PC-3 (cell line): ENCODE measurements at regions not wholly inside any gene's neighbourhood (a gene's known extent, or its start where the extent isn't known, plus 50 kb on each side); places are given as distances from the start of the nearest gene placed in this dataset.

Experiments used
- ATAC-seq: fragments of 200-7000 bp; cut with Tn5 transposase; 2 replicates; pipeline ENCODE4 v1.9.1; 2020; ENCODE audit warnings: mild to moderate bottlenecking, moderate library complexity
- BruUV-seq: library from RNA; stranded (reverse); fragments of 400-500 nt; replicated peaks from 2 replicates; lab custom pipeline; 2021; lab: Mats Ljungman, UMichigan
- CTCF ChIA-PET: fragments of 300-600 bp; sonication (Branson Sonifier 250); formaldehyde crosslinking; loops from one replicate; lab custom pipeline; 2022; ENCODE audit warnings: antibody characterized with exemption; lab: Charles Lee
- POLR2A ChIA-PET: fragments of 300-600 bp; sonication (Branson Sonifier 250); formaldehyde crosslinking; loops from one replicate; lab custom pipeline; 2022; ENCODE audit warnings: antibody characterized with exemption; ENCODE audit not compliant: unreplicated experiment; lab: Charles Lee
- DNase-seq: peaks from one replicate; pipeline ENCODE4 v3.0.0-alpha.2; 2015
- H2AFZ ChIP-seq: fragments of 300-600 bp; sonication (generic); 2 replicates; pipeline ENCODE4 v1.6.0; 2016; ENCODE audit warnings: antibody characterized with exemption, low read length
- H3F3A ChIP-seq: fragments of 300-600 bp; sonication (generic); one replicate; pipeline ENCODE4 v1.6.0; 2017; ENCODE audit warnings: antibody characterized with exemption, low read length, control low read depth, mild to moderate bottlenecking; ENCODE audit not compliant: unreplicated experiment
- H3K27ac ChIP-seq: fragments of 300-600 bp; sonication (generic); 2 replicates; pipeline ENCODE4 v1.5.1; 2016; ENCODE audit warnings: mild to moderate bottlenecking, low read length
- H3K27me3 ChIP-seq: fragments of 300-600 bp; sonication (generic); 2 replicates; pipeline ENCODE4 v1.6.1; 2016; ENCODE audit warnings: low read length, mixed read lengths
- H3K36me3 ChIP-seq: fragments of 300-600 bp; sonication (generic); 2 replicates; pipeline ENCODE4 v1.6.1; 2016; ENCODE audit warnings: low read depth, mixed run types, low read length, mixed read lengths
- H3K4me1 ChIP-seq: fragments of 300-600 bp; sonication (generic); 2 replicates; pipeline ENCODE4 v1.5.1; 2016; ENCODE audit warnings: low read length; ENCODE audit not compliant: insufficient read depth
- H3K4me2 ChIP-seq: fragments of 300-600 bp; sonication (generic); 2 replicates; pipeline ENCODE4 v1.6.0; 2016; ENCODE audit warnings: low read length
- H3K4me3 ChIP-seq: fragments of 300-600 bp; sonication (generic); 2 replicates; pipeline ENCODE4 v1.5.1; 2016; ENCODE audit warnings: mild to moderate bottlenecking, low read length, mixed read lengths
- H3K79me2 ChIP-seq: fragments of 300-600 bp; sonication (generic); 2 replicates; pipeline ENCODE4 v1.6.1; 2017; ENCODE audit warnings: low read length, mixed read lengths
- H3K9ac ChIP-seq: fragments of 300-600 bp; sonication (generic); 2 replicates; pipeline ENCODE4 v1.6.0; 2016; ENCODE audit warnings: mild to moderate bottlenecking, low read length
- H3K9me2 ChIP-seq: fragments of 300-600 bp; sonication (generic); replicated peaks from 2 replicates; pipeline ENCODE4 v1.6.1; 2016; ENCODE audit warnings: mixed run types, low read length, mixed read lengths
- H3K9me3 ChIP-seq: fragments of 300-600 bp; sonication (generic); 2 replicates; pipeline ENCODE4 v1.6.1; 2016; ENCODE audit warnings: low read length, mixed read lengths
- H4K20me1 ChIP-seq: fragments of 300-600 bp; sonication (generic); 2 replicates; pipeline ENCODE4 v1.6.1; 2016; ENCODE audit warnings: low read length, mixed read lengths
- EZH2 ChIP-seq: fragments of 300-600 bp; sonication (generic); IDR thresholded peaks from one replicate; pipeline ENCODE4 v1.6.1; 2017; ENCODE audit warnings: antibody characterized with exemption, mild to moderate bottlenecking, low read length; ENCODE audit not compliant: unreplicated experiment
- EZH2phosphoT487 ChIP-seq: fragments of 300-600 bp; sonication (generic); IDR thresholded peaks from 2 replicates; pipeline ENCODE4 v1.6.1; 2018; ENCODE audit warnings: mild to moderate bottlenecking, antibody characterized with exemption, low read length, borderline replicate concordance
- intact Hi-C: fragments of 100-400 bp; cut with micrococcal nuclease; formaldehyde crosslinking; loops from 2 replicates; pipeline ENCODE4 v1.9.0; 2023
- TF ChIP-seq, protein P1 (sequence below): fragments of 300-600 bp; sonication (generic); conservative IDR thresholded peaks from 2 replicates; pipeline ENCODE4 v1.5.1; 2017; ENCODE audit warnings: antibody characterized with exemption, low read depth, mild to moderate bottlenecking, low read length

DNA sequence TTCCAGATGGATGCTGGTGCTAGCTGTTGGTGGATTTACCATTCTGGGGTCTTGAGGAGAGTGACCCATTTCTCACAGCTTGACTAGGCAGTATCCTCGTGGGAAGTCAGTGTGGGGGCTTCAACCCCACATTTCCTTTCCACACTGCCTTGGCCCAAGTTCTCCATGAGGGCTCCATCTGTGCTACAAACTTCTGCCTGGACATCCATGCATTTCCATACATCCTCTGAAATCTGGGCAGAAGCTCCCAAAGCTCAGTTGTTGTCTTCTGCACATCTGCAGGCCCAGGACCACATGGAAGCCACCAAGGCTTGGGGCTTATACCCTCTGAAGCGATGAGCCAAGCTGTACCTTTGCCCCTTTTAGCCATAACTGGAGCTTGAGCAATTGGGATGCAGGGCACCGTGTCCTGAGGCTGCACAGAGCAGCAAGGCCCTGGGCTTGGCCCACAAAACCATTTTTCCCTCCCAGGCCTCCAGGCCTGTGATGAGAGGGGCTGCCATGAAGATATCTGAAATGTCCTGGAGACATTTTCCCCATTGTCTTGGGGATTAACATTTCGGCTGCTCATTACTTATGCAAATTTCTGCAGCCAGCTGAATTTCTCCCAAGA is 248.7 kb upstream of the ANKRD50 start:
- ChIA-PET CTCF (no interaction called here), POLR2A (no interaction called here)
- Histone ChIP-seq H3K79me2 (no peaks in the 10 kb centered on the region), H3K9ac (no peak overlapping the region), H3K27me3 (no peaks in the 10 kb centered on the region), H4K20me1 (no peaks in the 10 kb centered on the region), H3K4me3 (no peak overlapping the region), H3K9me3 (peaks cover 7% of the 10 kb centered on the region; the same call in 1 of the 2 replicates), H3K27ac (no peak overlapping the region), H3K4me2 (no peak overlapping the region), H3F3A (no peaks in the 10 kb centered on the region), H3K36me3 (no peaks in the 10 kb centered on the region), H3K9me2 (no peaks in the 10 kb centered on the region), H3K4me1 (no peaks in the 10 kb centered on the region), H2AFZ (no peak overlapping the region)
- intact Hi-C loops, result no loop called here
- no peak for DNase-seq
- TF ChIP-seq, protein P1, sequence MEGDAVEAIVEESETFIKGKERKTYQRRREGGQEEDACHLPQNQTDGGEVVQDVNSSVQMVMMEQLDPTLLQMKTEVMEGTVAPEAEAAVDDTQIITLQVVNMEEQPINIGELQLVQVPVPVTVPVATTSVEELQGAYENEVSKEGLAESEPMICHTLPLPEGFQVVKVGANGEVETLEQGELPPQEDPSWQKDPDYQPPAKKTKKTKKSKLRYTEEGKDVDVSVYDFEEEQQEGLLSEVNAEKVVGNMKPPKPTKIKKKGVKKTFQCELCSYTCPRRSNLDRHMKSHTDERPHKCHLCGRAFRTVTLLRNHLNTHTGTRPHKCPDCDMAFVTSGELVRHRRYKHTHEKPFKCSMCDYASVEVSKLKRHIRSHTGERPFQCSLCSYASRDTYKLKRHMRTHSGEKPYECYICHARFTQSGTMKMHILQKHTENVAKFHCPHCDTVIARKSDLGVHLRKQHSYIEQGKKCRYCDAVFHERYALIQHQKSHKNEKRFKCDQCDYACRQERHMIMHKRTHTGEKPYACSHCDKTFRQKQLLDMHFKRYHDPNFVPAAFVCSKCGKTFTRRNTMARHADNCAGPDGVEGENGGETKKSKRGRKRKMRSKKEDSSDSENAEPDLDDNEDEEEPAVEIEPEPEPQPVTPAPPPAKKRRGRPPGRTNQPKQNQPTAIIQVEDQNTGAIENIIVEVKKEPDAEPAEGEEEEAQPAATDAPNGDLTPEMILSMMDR, result no peak
- no peak for TF ChIP-seq EZH2
- no peak for TF ChIP-seq EZH2phosphoT487
- ATAC-seq, result no peak
- BruUV-seq, result no TSS peak

DNA sequence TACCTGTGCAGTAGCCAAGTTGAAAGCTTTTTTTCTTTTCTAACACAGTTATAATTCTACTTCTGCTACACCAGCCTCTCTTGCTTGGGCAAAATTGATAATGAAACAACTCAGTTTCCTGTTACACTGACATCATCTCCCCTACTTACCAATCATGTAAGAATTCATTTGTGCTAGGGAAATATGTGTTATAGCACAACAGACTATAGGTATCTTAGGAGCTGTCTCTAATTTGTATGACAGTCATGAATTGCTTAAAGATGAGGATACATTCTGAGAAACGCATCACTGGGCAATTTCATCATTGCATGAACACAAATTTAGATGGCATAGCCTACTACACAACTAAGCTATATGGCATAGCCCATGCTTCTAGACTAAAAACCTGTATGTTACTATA is 246.3 kb upstream of the ANKRD50 start:
- Histone ChIP-seq H2AFZ (no peak overlapping the region), H4K20me1 (no peaks in the 10 kb centered on the region), H3K9ac (no peak overlapping the region), H3K9me3 (peaks cover 7% of the 10 kb centered on the region; the same call in 1 of the 2 replicates), H3K27ac (no peak overlapping the region), H3K9me2 (no peaks in the 10 kb centered on the region), H3K79me2 (no peaks in the 10 kb centered on the region), H3K4me1 (no peaks in the 10 kb centered on the region), H3K4me2 (no peak overlapping the region), H3K27me3 (no peaks in the 10 kb centered on the region), H3F3A (no peaks in the 10 kb centered on the region), H3K4me3 (no peak overlapping the region), H3K36me3 (no peaks in the 10 kb centered on the region)
- ChIA-PET CTCF (no interaction called here), POLR2A (no interaction called here)
- no peak for ATAC-seq
- no TSS peak for BruUV-seq
- intact Hi-C loops, result no loop called here
- no peak for DNase-seq
- no peak for TF ChIP-seq EZH2
- TF ChIP-seq, protein P1, result no peak
- no peak for TF ChIP-seq EZH2phosphoT487

DNA sequence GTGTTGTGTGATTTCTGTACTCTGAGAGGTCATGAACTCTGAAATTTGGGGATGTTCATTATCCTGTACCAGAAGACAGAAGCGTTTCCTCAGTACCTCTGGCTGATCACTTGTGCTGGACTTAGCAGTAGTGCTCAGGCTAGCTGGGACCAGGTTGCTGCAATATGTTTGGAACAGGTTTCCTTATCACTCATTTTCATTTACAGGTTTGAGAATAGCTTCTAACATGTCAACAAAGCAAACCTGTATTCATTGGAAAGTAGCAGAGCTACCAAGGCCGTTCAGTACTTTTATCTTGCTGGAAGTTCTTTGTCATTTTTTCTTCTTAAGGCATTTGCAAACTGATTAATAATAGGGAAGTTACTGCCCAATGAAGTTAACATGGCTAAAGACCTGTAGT is 242.9 kb upstream of the ANKRD50 start:
- H3K9me3 ChIP-seq, result no peaks in the 10 kb centered on the region
- POLR2A ChIA-PET, result no interaction called here
- BruUV-seq, result no TSS peak
- H3K27me3 ChIP-seq, result no peaks in the 10 kb centered on the region
- no peak overlapping the region for H3K9ac ChIP-seq
- H2AFZ ChIP-seq, result no peak overlapping the region
- no peaks in the 10 kb centered on the region for H3K9me2 ChIP-seq
- no peak for ATAC-seq
- intact Hi-C loops, result no loop called here
- TF ChIP-seq, protein P1, result no peak
- no peak for TF ChIP-seq EZH2
- no peak for TF ChIP-seq EZH2phosphoT487
- no peaks in the 10 kb centered on the region for H4K20me1 ChIP-seq
- no peaks in the 10 kb centered on the region for H3K79me2 ChIP-seq
- H3K4me2 ChIP-seq, result no peak overlapping the region
- H3K4me1 ChIP-seq, result peaks cover 11% of the 10 kb centered on the region
- no peak overlapping the region for H3K27ac ChIP-seq
- no peak for DNase-seq
- no peak overlapping the region for H3K4me3 ChIP-seq
- H3F3A ChIP-seq, result no peaks in the 10 kb centered on the region
- no peaks in the 10 kb centered on the region for H3K36me3 ChIP-seq
- CTCF ChIA-PET, result no interaction called here
